HUES48 (cell line): ENCODE measurements at regions not wholly inside any gene's neighbourhood (a gene's known extent, or its start where the extent isn't known, plus 50 kb on each side); places are given as distances from the start of the nearest gene placed in this dataset.

Source experiments
- H3K27ac ChIP-seq: one replicate; pipeline ENCODE4 v1.7.0; 2013; ENCODE audit warnings: low read depth, low read length, inconsistent platforms
- H3K27me3 ChIP-seq: 2 replicates; pipeline ENCODE4 v1.6.1; 2013; ENCODE audit warnings: mild to moderate bottlenecking, low read length; ENCODE audit not compliant: control insufficient read depth, insufficient read depth
- H3K36me3 ChIP-seq: 2 replicates; pipeline ENCODE4 v1.6.1; 2013; ENCODE audit warnings: low read length; ENCODE audit not compliant: control insufficient read depth, insufficient read depth
- H3K4me1 ChIP-seq: 2 replicates; pipeline ENCODE4 v1.6.1; 2013; ENCODE audit warnings: mild to moderate bottlenecking, low read length; ENCODE audit not compliant: control insufficient read depth, insufficient read depth
- H3K4me3 ChIP-seq: 2 replicates; pipeline ENCODE4 v1.5.1; 2013; ENCODE audit warnings: mild to moderate bottlenecking, low read depth, low read length
- H3K9ac ChIP-seq: 2 replicates; pipeline ENCODE4 v1.6.1; 2013; ENCODE audit warnings: mild to moderate bottlenecking, low read depth, low read length, moderate library complexity
- H3K9me3 ChIP-seq: 2 replicates; pipeline ENCODE4 v1.6.1; 2013; ENCODE audit warnings: low read length; ENCODE audit not compliant: control insufficient read depth, insufficient read depth

GRCh38 chr4:141580523-141580922 lies 55.9 kb upstream of the IL15 start:
- no peak overlapping the region for H3K9ac ChIP-seq
- H3K9me3 ChIP-seq = no peaks in the 10 kb centered on the region
- no peaks in the 10 kb centered on the region for H3K36me3 ChIP-seq
- H3K4me1 ChIP-seq = no peaks in the 10 kb centered on the region
- no peak overlapping the region for H3K4me3 ChIP-seq
- H3K27ac ChIP-seq = no peak overlapping the region
- no peaks in the 10 kb centered on the region for H3K27me3 ChIP-seq
